ENCODE measurements at regions not wholly inside any gene's neighbourhood (a gene's known extent, or its start where the extent isn't known, plus 50 kb on each side); places are given as distances from the start of the nearest gene placed in this dataset.

GRCh38 chr1:173426057-173426456 is 51.1 kb upstream of the PRDX6 start:
- no peak overlapping the region for H3K4me3 ChIP-seq (ENCODE audit: low read length)
- no peak for DNase-seq (ENCODE audit: low read depth)
- H3K4me1 ChIP-seq (ENCODE audit: control insufficient read depth, insufficient read depth, low read length): peaks cover 37% of the 10 kb centered on the region
- H3K9me3 ChIP-seq (ENCODE audit: control insufficient read depth, low read length): no peaks in the 10 kb centered on the region
- no peaks in the 10 kb centered on the region for H3K27me3 ChIP-seq (replicated peaks; ENCODE audit: control insufficient read depth, insufficient read depth, low read length)
- no peaks in the 10 kb centered on the region for H3K36me3 ChIP-seq (ENCODE audit: control insufficient read depth, insufficient read depth, low read length, severe bottlenecking)
- no peak overlapping the region for H3K9ac ChIP-seq (ENCODE audit: low read length)

DNA sequence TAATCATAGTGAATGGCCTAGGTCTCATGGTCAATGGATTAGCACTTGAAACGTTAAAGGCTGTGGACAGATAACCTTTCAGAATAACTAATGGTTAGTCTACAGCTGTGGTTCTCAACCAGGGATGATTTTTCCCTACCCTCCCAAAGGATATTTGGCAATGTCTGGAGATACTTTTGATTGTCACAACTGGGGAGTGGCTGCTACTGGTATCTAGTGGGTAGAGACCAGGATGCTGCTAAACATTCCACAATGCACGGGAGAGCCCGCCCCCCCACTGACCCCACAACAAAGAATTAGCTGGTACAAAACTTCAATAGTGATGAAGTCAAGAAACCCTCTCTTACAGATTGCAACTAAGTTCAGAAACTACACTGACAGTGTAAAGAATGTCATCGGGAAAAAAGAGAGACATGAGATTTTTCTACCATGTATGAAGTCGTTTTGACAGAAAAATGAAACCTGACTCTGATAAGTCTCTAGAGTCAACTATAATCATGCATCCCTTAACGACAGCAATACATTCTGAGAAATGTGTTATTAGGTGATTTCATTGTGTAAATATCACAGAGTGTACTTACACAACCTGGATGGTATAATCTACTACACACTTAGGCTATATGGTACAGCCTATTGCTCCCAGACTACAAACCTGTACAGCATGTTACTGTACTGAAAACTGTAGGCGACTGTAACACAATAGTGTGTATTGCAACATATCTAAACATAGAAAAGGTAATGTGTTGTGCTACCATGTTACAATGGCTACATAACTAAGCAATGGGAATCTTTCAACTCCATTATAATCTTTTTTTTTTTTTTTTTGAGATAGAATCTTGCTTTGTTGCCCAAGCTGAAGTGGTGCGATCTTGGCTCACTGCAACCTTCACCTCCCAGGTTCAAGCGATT is 49.7 kb upstream of the PRDX6 start:
- Histone ChIP-seq H3K4me3 (ENCODE audit: low read length) (no peak overlapping the region), H3K36me3 (ENCODE audit: control insufficient read depth, insufficient read depth, low read length, severe bottlenecking) (no peaks in the 10 kb centered on the region), H3K27me3 (replicated peaks; ENCODE audit: control insufficient read depth, insufficient read depth, low read length) (no peaks in the 10 kb centered on the region), H3K9ac (ENCODE audit: low read length) (no peak overlapping the region), H3K4me1 (ENCODE audit: control insufficient read depth, insufficient read depth, low read length) (peaks cover 46% of the 10 kb centered on the region), H3K9me3 (ENCODE audit: control insufficient read depth, low read length) (no peaks in the 10 kb centered on the region)
- no peak for DNase-seq (ENCODE audit: low read depth)

Measured in adipocyte (in vitro differentiated cells).